ENCODE measurements at regions not wholly inside any gene's neighbourhood (a gene's known extent, or its start where the extent isn't known, plus 50 kb on each side); places are given as distances from the start of the nearest gene placed in this dataset.

DNA sequence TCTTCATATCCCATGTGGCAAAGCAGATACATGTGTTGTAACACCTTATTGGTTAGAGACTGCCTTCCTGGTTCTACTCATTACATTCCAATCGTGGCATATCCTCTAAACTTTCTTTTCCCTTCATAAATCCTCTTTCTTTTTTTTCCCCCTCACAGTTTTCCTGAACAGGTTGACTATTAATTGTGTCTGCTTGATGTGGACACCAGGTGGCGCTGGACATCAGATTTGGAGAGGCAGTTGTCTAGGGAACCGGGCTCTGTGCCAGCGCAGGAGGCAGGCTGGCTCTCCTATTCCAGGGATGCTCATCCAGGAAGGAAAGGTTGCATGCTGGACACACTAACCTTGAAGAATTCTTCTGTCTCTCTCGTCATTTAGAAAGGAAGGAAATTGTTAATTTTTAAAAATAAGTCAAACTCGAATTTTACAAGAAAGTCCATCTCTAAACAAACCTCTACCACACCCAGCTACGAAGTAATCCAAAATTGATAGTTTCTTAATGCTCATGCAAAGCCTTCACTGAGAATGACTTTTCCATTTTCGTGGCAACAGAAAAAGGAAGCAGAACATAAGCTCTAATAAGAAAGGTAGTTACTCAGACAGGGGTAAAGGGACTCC lies 59.4 kb upstream of the ASB17 start:
- no peak overlapping the region for H3K27ac ChIP-seq
- TF ChIP-seq, protein P1, sequence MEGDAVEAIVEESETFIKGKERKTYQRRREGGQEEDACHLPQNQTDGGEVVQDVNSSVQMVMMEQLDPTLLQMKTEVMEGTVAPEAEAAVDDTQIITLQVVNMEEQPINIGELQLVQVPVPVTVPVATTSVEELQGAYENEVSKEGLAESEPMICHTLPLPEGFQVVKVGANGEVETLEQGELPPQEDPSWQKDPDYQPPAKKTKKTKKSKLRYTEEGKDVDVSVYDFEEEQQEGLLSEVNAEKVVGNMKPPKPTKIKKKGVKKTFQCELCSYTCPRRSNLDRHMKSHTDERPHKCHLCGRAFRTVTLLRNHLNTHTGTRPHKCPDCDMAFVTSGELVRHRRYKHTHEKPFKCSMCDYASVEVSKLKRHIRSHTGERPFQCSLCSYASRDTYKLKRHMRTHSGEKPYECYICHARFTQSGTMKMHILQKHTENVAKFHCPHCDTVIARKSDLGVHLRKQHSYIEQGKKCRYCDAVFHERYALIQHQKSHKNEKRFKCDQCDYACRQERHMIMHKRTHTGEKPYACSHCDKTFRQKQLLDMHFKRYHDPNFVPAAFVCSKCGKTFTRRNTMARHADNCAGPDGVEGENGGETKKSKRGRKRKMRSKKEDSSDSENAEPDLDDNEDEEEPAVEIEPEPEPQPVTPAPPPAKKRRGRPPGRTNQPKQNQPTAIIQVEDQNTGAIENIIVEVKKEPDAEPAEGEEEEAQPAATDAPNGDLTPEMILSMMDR (IDR thresholded peaks at IDR 0.05), result peak; percentile 76
- 13 to 16% (median 15%) methylated on average over 8 of the region's 8 CpGs for WGBS, 3 donors
- H3K4me1 ChIP-seq, result no peaks in the 10 kb centered on the region
- H3K36me3 ChIP-seq (ENCODE audit: insufficient read depth in 1 of 2, low read depth in 1 of 2), result no peaks in the 10 kb centered on the region
- ATAC-seq (peak; percentile 37 to 80 (median 66)), DNase-seq (peak; percentile 82 to 91)
- peaks cover 0 to 5% (median 0%) of the 10 kb centered on the region in 3 donors for H3K27me3 ChIP-seq (ENCODE audit: insufficient read depth in 3 of 3, low read length in 2 of 3)
- intact Hi-C loops (cut with DNase I), result loop anchor here in 1 of 2 donors (5.0 to 10.0 kb wide), 2 partner anchors 146 to 343 kb away; no protein-coding TSS in a partner anchor
- H3K9me3 ChIP-seq, result no peaks in the 10 kb centered on the region
- no peak overlapping the region for H3K4me3 ChIP-seq

DNA sequence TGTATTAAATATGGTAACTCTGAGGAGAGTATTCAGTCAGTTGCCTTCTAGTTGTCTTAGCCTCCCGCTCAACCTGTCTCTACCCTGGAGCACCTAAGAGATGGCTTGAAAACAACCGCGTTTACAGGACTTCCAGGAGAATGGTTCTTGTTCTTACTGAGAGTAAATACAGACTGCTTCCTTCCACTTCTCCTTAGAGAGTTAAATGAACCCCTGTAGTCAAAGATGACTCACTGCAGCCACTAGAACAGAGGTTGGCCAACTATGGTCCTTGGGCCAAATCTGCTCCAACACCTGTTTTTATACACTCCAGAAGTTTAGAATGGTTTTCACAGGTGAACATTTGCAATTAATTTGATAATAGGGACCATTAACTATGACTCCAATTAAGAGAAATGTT lies 60.1 kb upstream of the ASB17 start:
- Histone ChIP-seq H3K36me3 (ENCODE audit: insufficient read depth in 1 of 2, low read depth in 1 of 2) (no peaks in the 10 kb centered on the region), H3K27ac (no peak overlapping the region), H3K4me1 (no peaks in the 10 kb centered on the region), H3K4me3 (no peak overlapping the region), H3K27me3 (ENCODE audit: insufficient read depth in 3 of 3, low read length in 2 of 3) (peaks cover 0 to 5% (median 0%) of the 10 kb centered on the region in 3 donors), H3K9me3 (no peaks in the 10 kb centered on the region)
- TF ChIP-seq, protein P1 (IDR thresholded peaks at IDR 0.05), result no peak
- intact Hi-C loops (cut with DNase I), result loop anchor here in 1 of 2 donors (5.0 to 10.0 kb wide), 2 partner anchors 145 to 342 kb away; no protein-coding TSS in a partner anchor
- WGBS, 3 donors, result 70 to 77% (median 72%) methylated on average over 3 of the region's 3 CpGs
- DNase-seq (no peak), ATAC-seq (no peak)

DNA sequence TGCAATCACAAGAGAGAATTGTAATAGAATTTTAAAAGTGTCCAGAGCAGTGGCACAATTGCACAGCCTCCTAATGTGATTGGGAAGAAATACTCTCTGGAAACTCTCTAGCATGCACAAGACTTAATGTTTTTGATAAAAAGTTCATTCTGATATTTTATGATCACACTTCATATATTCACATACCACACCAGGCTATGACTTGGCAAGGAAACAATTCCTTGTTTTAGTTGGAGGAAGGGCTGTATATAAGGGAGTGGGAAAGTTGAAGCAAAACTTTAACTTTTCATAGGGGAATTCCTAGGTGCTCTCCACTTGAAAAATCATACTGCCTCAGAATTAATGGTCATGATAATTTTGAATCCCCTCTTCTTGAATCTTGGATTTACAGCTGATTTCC lies 61.5 kb upstream of the ASB17 start:
- no peaks in the 10 kb centered on the region for H3K4me1 ChIP-seq
- no peak for DNase-seq
- H3K36me3 ChIP-seq (ENCODE audit: insufficient read depth in 1 of 2, low read depth in 1 of 2), result no peaks in the 10 kb centered on the region
- H3K4me3 ChIP-seq, result no peak overlapping the region
- ATAC-seq, result no peak
- intact Hi-C loops (cut with DNase I), result loop anchor here in 1 of 2 donors (5.0 to 10.0 kb wide), 2 partner anchors 144 to 341 kb away; no protein-coding TSS in a partner anchor
- H3K9me3 ChIP-seq, result no peaks in the 10 kb centered on the region
- peaks cover 0 to 2% (median 0%) of the 10 kb centered on the region in 3 donors for H3K27me3 ChIP-seq (ENCODE audit: insufficient read depth in 3 of 3, low read length in 2 of 3)
- TF ChIP-seq, protein P1 (IDR thresholded peaks at IDR 0.05), result no peak
- no peak overlapping the region for H3K27ac ChIP-seq

DNA sequence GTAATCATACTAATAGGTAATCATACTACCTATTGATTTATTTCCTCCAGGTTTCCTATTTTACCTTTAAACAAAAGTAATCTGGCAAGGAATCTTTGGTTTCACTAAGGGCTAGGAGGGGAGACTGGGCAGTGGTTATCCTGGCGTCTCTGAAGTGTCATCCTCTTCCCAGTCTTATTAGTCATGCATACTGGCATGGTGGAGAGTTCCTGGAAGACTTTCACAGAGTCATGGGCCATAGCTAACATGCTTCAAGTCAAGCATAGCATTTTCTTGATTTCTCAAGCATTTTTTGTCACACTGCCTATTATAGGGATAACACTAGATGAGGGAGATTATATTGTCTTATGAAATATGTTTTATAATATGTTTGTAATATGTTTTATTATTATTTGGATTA lies 64.0 kb upstream of the ASB17 start:
- Histone ChIP-seq H3K4me3 (no peak overlapping the region), H3K27me3 (ENCODE audit: insufficient read depth in 3 of 3, low read length in 2 of 3) (no peaks in the 10 kb centered on the region), H3K36me3 (ENCODE audit: insufficient read depth in 1 of 2, low read depth in 1 of 2) (no peaks in the 10 kb centered on the region), H3K9me3 (no peaks in the 10 kb centered on the region), H3K27ac (no peak overlapping the region), H3K4me1 (no peaks in the 10 kb centered on the region)
- DNase-seq, result no peak
- intact Hi-C loops (cut with DNase I), result loop anchor here in 1 of 2 donors (10.0 kb wide), 1 partner anchor 339 kb away; no protein-coding TSS in a partner anchor
- 20 to 26% (median 23%) methylated on average over 1 of the region's 1 CpG for WGBS, 3 donors
- no peak for ATAC-seq
- TF ChIP-seq, protein P1 (IDR thresholded peaks at IDR 0.05), result no peak

Data from psoas muscle (tissue), 7 donors.